ENCODE measurements at regions not wholly inside any gene's neighbourhood (a gene's known extent, or its start where the extent isn't known, plus 50 kb on each side); places are given as distances from the start of the nearest gene placed in this dataset.

- no peak overlapping the region for H3K27ac ChIP-seq (ENCODE audit: low read depth, low read length, poor library complexity, severe bottlenecking)
- POLR2A ChIA-PET (ENCODE audit: low non-redundant PET): no interaction called here
Observed at GRCh38 chr2:187842315-187842714, 288.1 kb upstream of the TFPI start.

GRCh38 chr2:187842978-187843847 is 289.0 kb upstream of the TFPI start:
- ChIA-PET CTCF (interaction anchor here (1.2 to 1.7 kb wide), 2 partner anchors 262 to 343 kb away, joined by 8 to 11 read pairs; no protein-coding TSS in a partner anchor), POLR2A (ENCODE audit: low non-redundant PET) (no interaction called here)
- intact Hi-C loops (cut with micrococcal nuclease; ENCODE audit: unreplicated experiment): loop anchor here (1.0 to 10.0 kb wide), 4 partner anchors 188 to 978 kb away; no protein-coding TSS in a partner anchor
- TF ChIP-seq CTCF (conservative IDR thresholded peaks at IDR 0.05; ENCODE audit: low read depth, low read length) (peak; percentile 74), EZH2 (IDR thresholded peaks at IDR 0.05; ENCODE audit: borderline replicate concordance, low read depth, low read length, poor library complexity, severe bottlenecking) (no peak)
- no peak overlapping the region for H3K27ac ChIP-seq (ENCODE audit: low read depth, low read length, poor library complexity, severe bottlenecking)
- H3K27me3 ChIP-seq (replicated peaks; ENCODE audit: insufficient read depth, low read depth, low read length, poor library complexity): no peaks in the 10 kb centered on the region
- H3K36me3 ChIP-seq (ENCODE audit: insufficient read depth, low read length, poor library complexity, severe bottlenecking): no peaks in the 10 kb centered on the region
- H3K4me1 ChIP-seq (ENCODE audit: insufficient read depth, low read length, poor library complexity, severe bottlenecking): no peaks in the 10 kb centered on the region
- H3K4me3 ChIP-seq (ENCODE audit: low read depth, low read length, poor library complexity, severe bottlenecking): no peak overlapping the region
- BruUV-seq (replicated peaks): no TSS peak
- H3K9me3 ChIP-seq (ENCODE audit: low read depth, low read length, poor library complexity, severe bottlenecking): no peaks in the 10 kb centered on the region
- DNase-seq (ENCODE audit: low spot score): peak; percentile 76

More at GRCh38 chr2:187842315-187842714, 288.1 kb upstream of the TFPI start:
- Histone ChIP-seq H3K27me3 (replicated peaks; ENCODE audit: insufficient read depth, low read depth, low read length, poor library complexity) (no peaks in the 10 kb centered on the region), H3K4me1 (ENCODE audit: insufficient read depth, low read length, poor library complexity, severe bottlenecking) (no peaks in the 10 kb centered on the region), H3K9me3 (ENCODE audit: low read depth, low read length, poor library complexity, severe bottlenecking) (no peaks in the 10 kb centered on the region), H3K4me3 (ENCODE audit: low read depth, low read length, poor library complexity, severe bottlenecking) (no peak overlapping the region), H3K36me3 (ENCODE audit: insufficient read depth, low read length, poor library complexity, severe bottlenecking) (no peaks in the 10 kb centered on the region)
- CTCF ChIA-PET: interaction anchor here (1.7 kb wide), 1 partner anchor 342 kb away, joined by 8 read pairs; no protein-coding TSS in a partner anchor
- BruUV-seq (replicated peaks): no TSS peak
- TF ChIP-seq CTCF (conservative IDR thresholded peaks at IDR 0.05; ENCODE audit: low read depth, low read length): no peak
- no peak for TF ChIP-seq EZH2 (IDR thresholded peaks at IDR 0.05; ENCODE audit: borderline replicate concordance, low read depth, low read length, poor library complexity, severe bottlenecking)
- DNase-seq (ENCODE audit: low spot score): no peak
- intact Hi-C loops (cut with micrococcal nuclease; ENCODE audit: unreplicated experiment): loop anchor here (10.0 kb wide), 2 partner anchors 188 to 978 kb away; no protein-coding TSS in a partner anchor

- Histone ChIP-seq H3K36me3 (ENCODE audit: insufficient read depth, low read length, poor library complexity, severe bottlenecking) (no peaks in the 10 kb centered on the region), H3K4me3 (ENCODE audit: low read depth, low read length, poor library complexity, severe bottlenecking) (no peak overlapping the region), H3K4me1 (ENCODE audit: insufficient read depth, low read length, poor library complexity, severe bottlenecking) (no peaks in the 10 kb centered on the region), H3K9me3 (ENCODE audit: low read depth, low read length, poor library complexity, severe bottlenecking) (no peaks in the 10 kb centered on the region), H3K27me3 (replicated peaks; ENCODE audit: insufficient read depth, low read depth, low read length, poor library complexity) (no peaks in the 10 kb centered on the region), H3K27ac (ENCODE audit: low read depth, low read length, poor library complexity, severe bottlenecking) (no peak overlapping the region)
- no peak for TF ChIP-seq EZH2 (IDR thresholded peaks at IDR 0.05; ENCODE audit: borderline replicate concordance, low read depth, low read length, poor library complexity, severe bottlenecking)
- TF ChIP-seq CTCF (conservative IDR thresholded peaks at IDR 0.05; ENCODE audit: low read depth, low read length): no peak
- CTCF ChIA-PET: no interaction called here
- no peak for DNase-seq (ENCODE audit: low spot score)
- BruUV-seq (replicated peaks): no TSS peak
- POLR2A ChIA-PET (ENCODE audit: low non-redundant PET): no interaction called here
- intact Hi-C loops (cut with micrococcal nuclease; ENCODE audit: unreplicated experiment): loop anchor here (5.0 to 10.0 kb wide), 3 partner anchors 193 to 983 kb away; no protein-coding TSS in a partner anchor
Observed at GRCh38 chr2:187847245-187848208, 293.3 kb upstream of the TFPI start.

All from A673 (cell line).